ENCODE measurements at regions not wholly inside any gene's neighbourhood (a gene's known extent, or its start where the extent isn't known, plus 50 kb on each side); places are given as distances from the start of the nearest gene placed in this dataset.

DNA sequence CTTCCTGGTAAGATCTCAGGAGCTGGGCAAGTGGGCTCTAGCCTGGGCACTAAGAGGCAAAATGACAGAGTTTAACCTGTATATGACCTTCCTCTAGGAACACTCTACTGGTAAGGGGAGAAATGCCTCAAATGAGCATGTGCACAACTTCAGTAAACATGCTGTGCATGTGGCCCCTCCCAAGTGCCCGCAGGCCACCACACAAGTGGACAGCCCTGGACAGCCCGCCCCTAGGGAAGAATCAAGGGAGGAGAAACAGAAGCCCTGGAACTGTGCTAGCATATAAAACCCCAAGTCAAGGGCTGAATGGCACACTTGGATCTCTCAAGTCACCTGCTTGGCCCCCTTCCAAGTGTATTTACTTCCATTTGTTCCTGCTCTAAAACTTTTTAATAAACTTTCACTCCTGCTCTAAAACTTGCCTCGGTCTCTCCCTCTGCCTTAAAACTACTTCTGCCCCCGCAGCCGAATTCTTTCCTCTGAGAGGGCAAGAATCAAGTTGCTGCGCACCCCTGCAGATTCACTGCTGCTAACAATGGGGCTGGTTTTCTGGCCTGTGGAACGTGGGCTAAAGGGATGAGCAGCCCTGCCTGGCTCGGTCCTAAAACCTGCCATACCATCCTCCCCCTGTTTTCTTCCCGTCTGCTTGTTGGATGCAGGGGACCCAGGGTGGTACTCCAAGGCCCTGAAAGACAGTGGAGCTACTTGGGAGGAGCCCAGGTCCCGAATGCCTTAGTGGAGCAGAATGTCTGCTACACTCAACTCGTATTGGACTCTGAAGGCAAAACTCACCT is 93.5 kb downstream of the IER5 start:
- TF ChIP-seq, protein P1, sequence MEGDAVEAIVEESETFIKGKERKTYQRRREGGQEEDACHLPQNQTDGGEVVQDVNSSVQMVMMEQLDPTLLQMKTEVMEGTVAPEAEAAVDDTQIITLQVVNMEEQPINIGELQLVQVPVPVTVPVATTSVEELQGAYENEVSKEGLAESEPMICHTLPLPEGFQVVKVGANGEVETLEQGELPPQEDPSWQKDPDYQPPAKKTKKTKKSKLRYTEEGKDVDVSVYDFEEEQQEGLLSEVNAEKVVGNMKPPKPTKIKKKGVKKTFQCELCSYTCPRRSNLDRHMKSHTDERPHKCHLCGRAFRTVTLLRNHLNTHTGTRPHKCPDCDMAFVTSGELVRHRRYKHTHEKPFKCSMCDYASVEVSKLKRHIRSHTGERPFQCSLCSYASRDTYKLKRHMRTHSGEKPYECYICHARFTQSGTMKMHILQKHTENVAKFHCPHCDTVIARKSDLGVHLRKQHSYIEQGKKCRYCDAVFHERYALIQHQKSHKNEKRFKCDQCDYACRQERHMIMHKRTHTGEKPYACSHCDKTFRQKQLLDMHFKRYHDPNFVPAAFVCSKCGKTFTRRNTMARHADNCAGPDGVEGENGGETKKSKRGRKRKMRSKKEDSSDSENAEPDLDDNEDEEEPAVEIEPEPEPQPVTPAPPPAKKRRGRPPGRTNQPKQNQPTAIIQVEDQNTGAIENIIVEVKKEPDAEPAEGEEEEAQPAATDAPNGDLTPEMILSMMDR (conservative IDR thresholded peaks at IDR 0.05; ENCODE audit: low read length): no peak
- no peak for TF ChIP-seq EZH2phosphoT487 (IDR thresholded peaks at IDR 0.05; ENCODE audit: borderline replicate concordance, low read depth, low read length)
